Effector memory CD4-positive, alpha-beta T cell (primary cell): ENCODE measurements at regions not wholly inside any gene's neighbourhood (a gene's known extent, or its start where the extent isn't known, plus 50 kb on each side); places are given as distances from the start of the nearest gene placed in this dataset.

ENCODE experiments used
- DNase-seq, 3 donors: peaks; one replicate each; pipeline ENCODE4 v3.0.0-alpha.2; 2020
- H3K27ac ChIP-seq: 2 replicates; pipeline ENCODE4 v1.7.0; 2013; ENCODE audit warnings: mild to moderate bottlenecking, low read length, moderate library complexity; ENCODE audit not compliant: insufficient read depth, poor library complexity, severe bottlenecking
- H3K27me3 ChIP-seq: replicated peaks from 2 replicates; pipeline ENCODE4 v1.7.0; 2013; ENCODE audit warnings: mild to moderate bottlenecking, low read length; ENCODE audit not compliant: insufficient read depth, control insufficient read depth, poor library complexity, severe bottlenecking
- H3K36me3 ChIP-seq: 2 replicates; pipeline ENCODE4 v1.7.0; 2013; ENCODE audit warnings: mild to moderate bottlenecking, low read length, moderate library complexity; ENCODE audit not compliant: control insufficient read depth, insufficient read depth
- H3K4me1 ChIP-seq: 2 replicates; pipeline ENCODE4 v1.7.0; 2013; ENCODE audit warnings: low read length, mild to moderate bottlenecking; ENCODE audit not compliant: control insufficient read depth, insufficient read depth, poor library complexity, severe bottlenecking
- H3K4me3 ChIP-seq: 2 replicates; pipeline ENCODE4 v1.7.0; 2013; ENCODE audit warnings: low read length, low read depth, mild to moderate bottlenecking; ENCODE audit not compliant: insufficient read depth, poor library complexity, severe bottlenecking
- H3K9me3 ChIP-seq: 2 replicates; pipeline ENCODE4 v1.7.0; 2013; ENCODE audit warnings: mild to moderate bottlenecking, low read length, moderate library complexity; ENCODE audit not compliant: control insufficient read depth

DNA sequence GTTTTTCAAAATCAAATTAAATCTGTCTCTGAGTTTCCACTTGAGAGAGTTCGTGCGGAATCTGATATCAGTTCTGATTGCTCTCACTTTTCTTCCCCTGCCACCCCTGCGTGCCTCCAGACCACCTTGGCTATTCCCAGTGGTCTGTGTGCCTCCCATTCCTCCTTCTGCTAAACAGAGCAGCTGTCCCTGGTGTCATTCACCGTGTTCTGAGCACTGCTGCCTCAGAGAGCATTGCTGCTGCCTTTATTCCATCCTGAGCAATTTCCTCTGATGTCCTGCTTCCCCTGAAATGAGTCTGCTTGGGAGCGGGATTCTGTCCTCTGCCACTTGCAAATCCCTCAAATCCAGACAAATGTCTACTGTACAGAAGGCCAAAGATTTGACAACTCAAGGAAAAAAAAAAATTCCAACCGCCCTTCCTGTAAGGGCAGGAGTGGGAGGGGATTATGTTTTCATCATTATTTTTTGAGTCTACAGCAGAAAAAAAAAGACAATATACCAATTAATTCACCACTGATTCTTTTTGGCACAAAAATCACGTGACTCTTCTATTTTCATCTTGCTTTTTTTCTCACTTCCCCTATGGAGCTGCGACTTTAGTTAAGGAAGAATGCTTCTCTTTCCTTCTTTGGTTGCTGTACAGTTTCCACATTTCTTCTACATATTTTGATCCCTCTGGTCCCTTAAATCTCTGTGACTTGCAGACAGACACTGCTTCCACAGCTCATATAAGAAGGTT is 833.0 kb downstream of the EPHA7 start:
- Histone ChIP-seq H3K36me3 (no peaks in the 10 kb centered on the region), H3K27ac (no peak overlapping the region), H3K4me1 (no peaks in the 10 kb centered on the region), H3K4me3 (no peak overlapping the region), H3K27me3 (no peaks in the 10 kb centered on the region), H3K9me3 (no peaks in the 10 kb centered on the region)
- no peak for DNase-seq

GRCh38 chr6:92582211-92582610 is 837.1 kb downstream of the EPHA7 start:
- Histone ChIP-seq H3K27ac (no peak overlapping the region), H3K27me3 (no peaks in the 10 kb centered on the region), H3K36me3 (no peaks in the 10 kb centered on the region), H3K4me3 (no peak overlapping the region), H3K9me3 (peaks cover under 1% of the 10 kb centered on the region), H3K4me1 (no peaks in the 10 kb centered on the region)
- no peak for DNase-seq

DNA sequence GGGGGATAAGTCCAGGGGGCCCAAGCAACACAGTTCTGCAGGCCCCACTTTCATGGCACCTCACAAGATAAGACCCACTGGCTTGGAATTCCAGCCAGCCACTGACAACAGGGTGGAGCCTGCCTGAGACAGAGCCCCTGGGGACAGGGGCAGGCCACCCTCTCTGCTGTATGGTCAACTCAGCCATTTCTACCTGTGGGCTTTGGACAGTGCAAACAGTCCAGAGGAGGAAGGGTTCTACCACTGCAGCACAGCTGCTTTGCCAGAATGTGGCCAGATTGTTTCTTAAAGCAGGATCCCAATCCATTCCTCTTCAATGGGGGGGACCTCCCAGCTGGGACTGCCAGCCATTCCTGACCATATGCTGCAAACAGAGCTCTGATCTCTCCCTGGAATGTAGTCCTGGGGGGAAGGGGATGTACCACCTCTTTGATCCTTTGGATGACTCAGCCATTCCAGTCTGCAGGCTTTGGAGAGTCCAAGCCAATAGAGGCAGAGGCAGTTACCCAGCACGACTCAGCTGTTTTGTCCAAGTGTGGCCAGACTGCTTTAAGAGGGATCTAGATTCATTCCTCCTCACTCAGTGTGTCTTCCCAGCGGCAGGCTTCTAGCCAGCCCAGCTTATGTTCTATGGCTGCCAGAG is 842.2 kb downstream of the EPHA7 start:
- no peak for DNase-seq
- Histone ChIP-seq H3K27me3 (no peaks in the 10 kb centered on the region), H3K9me3 (peaks cover 4% of the 10 kb centered on the region), H3K36me3 (no peaks in the 10 kb centered on the region), H3K4me3 (no peak overlapping the region), H3K4me1 (no peaks in the 10 kb centered on the region), H3K27ac (no peak overlapping the region)

- H3K4me1 ChIP-seq: no peaks in the 10 kb centered on the region
- no peaks in the 10 kb centered on the region for H3K36me3 ChIP-seq
- H3K9me3 ChIP-seq: no peaks in the 10 kb centered on the region
- H3K27ac ChIP-seq: no peak overlapping the region
- no peak for DNase-seq
- no peak overlapping the region for H3K4me3 ChIP-seq
- H3K27me3 ChIP-seq: no peaks in the 10 kb centered on the region
Observed at GRCh38 chr6:92568541-92568940, 850.8 kb downstream of the EPHA7 start.

- H3K27ac ChIP-seq: no peak overlapping the region
- DNase-seq: no peak
- H3K36me3 ChIP-seq: no peaks in the 10 kb centered on the region
- no peaks in the 10 kb centered on the region for H3K4me1 ChIP-seq
- H3K9me3 ChIP-seq: no peaks in the 10 kb centered on the region
- H3K4me3 ChIP-seq: no peak overlapping the region
- no peaks in the 10 kb centered on the region for H3K27me3 ChIP-seq
Observed at GRCh38 chr6:92566632-92567031, 852.7 kb downstream of the EPHA7 start.

GRCh38 chr6:92564376-92564775 is 855.0 kb downstream of the EPHA7 start:
- no peak overlapping the region for H3K4me3 ChIP-seq
- no peak overlapping the region for H3K27ac ChIP-seq
- no peaks in the 10 kb centered on the region for H3K9me3 ChIP-seq
- no peaks in the 10 kb centered on the region for H3K4me1 ChIP-seq
- no peak for DNase-seq
- no peaks in the 10 kb centered on the region for H3K36me3 ChIP-seq
- no peaks in the 10 kb centered on the region for H3K27me3 ChIP-seq

DNA sequence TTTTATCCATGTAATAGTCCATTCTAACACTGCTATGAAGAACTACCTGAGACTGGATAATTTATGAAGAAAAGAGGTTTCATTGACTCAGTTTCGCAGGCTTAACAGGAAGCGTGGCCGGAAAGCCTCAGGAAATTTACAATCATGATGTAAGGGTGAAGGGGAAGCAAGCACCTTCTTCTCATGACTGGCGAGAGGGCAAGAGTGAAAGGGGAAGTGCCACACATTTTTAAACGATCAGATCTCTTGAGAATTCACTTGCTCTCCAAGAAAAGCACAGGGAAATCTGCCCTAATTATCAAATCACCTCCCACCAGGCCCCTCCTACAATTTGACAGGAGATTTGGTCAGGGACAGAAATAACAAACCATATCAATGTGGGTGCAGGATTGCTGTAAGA is 859.7 kb downstream of the EPHA7 start:
- Histone ChIP-seq H3K9me3 (no peaks in the 10 kb centered on the region), H3K4me1 (no peaks in the 10 kb centered on the region), H3K27me3 (no peaks in the 10 kb centered on the region), H3K4me3 (no peak overlapping the region), H3K36me3 (no peaks in the 10 kb centered on the region), H3K27ac (no peak overlapping the region)
- DNase-seq: no peak

GRCh38 chr6:92559003-92559402 is 860.4 kb downstream of the EPHA7 start:
- Histone ChIP-seq H3K27ac (no peak overlapping the region), H3K27me3 (no peaks in the 10 kb centered on the region), H3K4me3 (no peak overlapping the region), H3K36me3 (no peaks in the 10 kb centered on the region), H3K9me3 (no peaks in the 10 kb centered on the region), H3K4me1 (no peaks in the 10 kb centered on the region)
- no peak for DNase-seq

GRCh38 chr6:92550501-92550900 is 868.9 kb downstream of the EPHA7 start:
- Histone ChIP-seq H3K9me3 (no peaks in the 10 kb centered on the region), H3K27ac (no peak overlapping the region), H3K4me1 (no peaks in the 10 kb centered on the region), H3K36me3 (no peaks in the 10 kb centered on the region), H3K4me3 (no peak overlapping the region), H3K27me3 (no peaks in the 10 kb centered on the region)
- DNase-seq: no peak

DNA sequence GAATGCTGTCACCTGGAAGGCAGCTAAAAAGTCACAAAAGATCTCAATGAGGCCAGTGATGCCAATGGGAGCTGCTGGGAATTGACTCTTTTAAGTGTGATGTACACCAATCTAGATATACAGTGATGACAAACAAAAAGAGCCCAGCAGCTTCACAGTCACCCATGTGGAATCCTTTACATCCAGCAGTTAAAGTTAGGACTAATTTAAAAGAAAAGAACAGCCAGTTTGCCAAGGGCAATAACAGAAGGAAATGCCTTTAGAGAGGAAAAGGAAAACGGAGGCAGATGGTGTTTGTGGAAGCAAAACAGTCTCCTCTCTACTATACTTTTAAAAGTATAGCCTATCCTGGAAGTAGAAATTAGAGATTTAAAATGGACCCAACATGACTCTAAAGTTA is 873.5 kb downstream of the EPHA7 start:
- no peak for DNase-seq
- Histone ChIP-seq H3K27me3 (no peaks in the 10 kb centered on the region), H3K36me3 (no peaks in the 10 kb centered on the region), H3K27ac (no peak overlapping the region), H3K9me3 (no peaks in the 10 kb centered on the region), H3K4me3 (no peak overlapping the region), H3K4me1 (no peaks in the 10 kb centered on the region)
